ENCODE measurements at regions not wholly inside any gene's neighbourhood (a gene's known extent, or its start where the extent isn't known, plus 50 kb on each side); places are given as distances from the start of the nearest gene placed in this dataset.
"Not testable (repeated sequence)": the region's sequence is repeated elsewhere in the genome, so short reads cannot be mapped to it uniquely, and the experiment has no call there.

- no peak for DNase-seq
These were observed 52.3 kb upstream of the ARMC3 start for GRCh38 chr10:22875581-22875980.

- no peak for DNase-seq
These were observed 53.5 kb upstream of the ARMC3 start for GRCh38 chr10:22874189-22874854.

DNA sequence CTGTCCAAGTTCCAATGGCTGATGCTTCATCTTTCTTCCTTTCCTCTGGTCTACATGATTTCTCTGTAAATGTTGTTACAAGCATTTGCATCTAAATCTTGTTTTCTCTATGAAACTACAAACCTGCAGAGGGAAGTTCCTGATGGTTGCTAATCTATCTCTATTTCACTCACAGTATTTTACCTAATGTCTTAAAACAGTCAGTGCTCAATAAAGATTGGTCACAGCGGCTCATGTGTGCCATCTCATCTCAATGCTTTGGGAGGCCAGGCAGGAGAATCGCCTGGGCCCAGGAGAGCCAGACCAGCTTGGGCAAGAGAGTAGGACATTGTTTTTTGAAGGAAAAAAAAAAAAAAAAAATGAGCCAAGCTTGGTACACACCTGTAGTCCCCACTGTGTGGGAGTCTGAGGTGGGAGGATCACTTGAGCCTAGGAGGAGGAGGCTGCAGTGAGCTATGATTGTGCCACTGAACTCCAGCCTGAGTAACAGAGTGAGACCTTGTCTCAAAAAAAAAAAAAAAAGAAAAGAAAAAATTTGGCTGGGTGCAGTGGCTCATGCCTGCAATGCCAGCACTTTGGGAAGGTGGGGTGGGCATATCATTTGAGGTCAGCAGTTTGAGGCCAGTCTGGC lies 71.3 kb upstream of the ARMC3 start:
- no peak for DNase-seq

GRCh38 chr10:22854935-22855421 lies 72.9 kb upstream of the ARMC3 start:
- DNase-seq, result no peak

GRCh38 chr10:22853906-22854447 lies 73.9 kb upstream of the ARMC3 start:
- no peak for DNase-seq

GRCh38 chr10:22852712-22853353 lies 75.0 kb upstream of the ARMC3 start:
- DNase-seq, result no peak

- no peak for DNase-seq
These were observed 76.0 kb upstream of the ARMC3 start for GRCh38 chr10:22851865-22852239.

GRCh38 chr10:22850541-22850940 lies 77.3 kb upstream of the ARMC3 start:
- DNase-seq, result no peak

GRCh38 chr10:22849077-22849805 lies 78.6 kb upstream of the ARMC3 start:
- DNase-seq, result no peak

GRCh38 chr10:22848509-22848908 lies 79.3 kb upstream of the ARMC3 start:
- no peak for DNase-seq

DNA sequence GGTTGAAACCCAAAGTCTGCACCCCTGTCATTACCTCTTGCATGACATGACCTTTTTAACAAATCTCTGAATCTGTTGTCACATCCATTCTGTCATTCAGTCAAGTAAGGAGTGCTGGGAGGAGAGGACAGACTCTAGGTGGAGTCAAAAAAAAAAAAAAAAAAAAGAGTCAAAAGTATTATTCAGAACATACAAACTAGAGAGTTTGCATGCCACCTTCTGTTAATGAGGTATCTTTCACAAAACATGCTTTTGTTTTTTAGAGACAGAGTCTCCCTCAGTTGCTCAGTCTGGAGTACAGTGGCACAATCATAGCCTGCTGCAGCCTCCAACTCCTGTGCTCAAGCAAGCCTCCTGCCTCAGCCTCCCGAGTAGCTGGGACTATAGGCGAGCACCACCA lies 81.6 kb upstream of the ARMC3 start:
- DNase-seq, result no peak

DNA sequence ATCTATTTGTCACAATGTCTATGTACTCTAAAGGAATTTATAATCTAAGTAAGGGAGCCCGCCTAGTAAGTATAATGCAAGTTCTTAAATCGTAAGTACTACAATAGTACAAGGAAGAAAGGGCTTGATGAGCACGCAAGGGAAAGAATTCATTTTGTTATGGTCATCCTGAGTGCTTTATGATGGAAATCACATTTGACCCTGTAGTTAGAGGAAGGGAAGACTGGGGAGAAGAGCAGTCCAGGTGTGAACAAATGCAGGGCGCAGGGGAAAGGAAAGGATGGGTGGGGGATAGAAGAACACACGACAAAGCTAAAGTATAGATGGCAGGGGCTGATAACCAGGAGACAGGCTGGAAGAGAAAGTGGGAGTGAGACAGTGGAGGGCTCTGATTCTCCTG lies 88.2 kb upstream of the ARMC3 start:
- DNase-seq, result no peak

DNA sequence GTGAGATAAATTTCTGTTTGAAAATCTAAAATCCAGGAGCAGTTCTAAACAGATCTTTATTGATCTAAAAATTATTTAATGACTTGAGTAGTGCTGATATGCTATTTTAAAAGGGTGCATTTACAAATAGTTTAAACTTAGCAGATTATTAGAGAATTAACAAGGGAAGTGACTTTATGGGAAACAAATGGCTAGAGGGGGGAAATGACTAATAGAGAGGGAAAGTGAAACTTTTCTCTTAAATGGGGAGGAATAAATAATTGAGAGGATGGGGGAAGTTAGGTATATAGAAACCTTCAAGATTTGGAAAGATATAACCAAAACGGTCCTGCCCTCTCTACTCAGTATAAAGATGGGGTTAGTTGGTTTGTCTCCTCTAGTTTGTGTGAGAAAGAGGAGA lies 90.1 kb upstream of the ARMC3 start:
- no peak for DNase-seq

DNA sequence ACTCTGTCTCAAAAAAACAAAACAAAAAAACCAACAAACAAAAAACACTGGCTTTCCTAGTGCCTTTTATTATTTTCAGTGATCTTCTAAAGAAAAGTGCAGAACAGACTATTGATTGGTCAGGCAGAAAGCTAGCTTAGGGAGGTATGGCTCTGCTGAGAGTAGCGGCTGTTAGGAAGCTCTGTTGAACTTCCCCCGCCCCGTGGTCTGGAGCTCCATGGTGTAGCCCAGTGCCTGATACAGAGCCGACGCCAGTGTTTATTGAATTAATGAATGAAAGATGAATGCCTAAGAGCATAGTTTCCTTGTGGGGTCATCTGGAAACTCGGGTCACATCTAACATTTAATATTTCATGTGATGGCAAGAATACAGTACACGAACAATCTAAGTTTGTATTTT lies 90.5 kb upstream of the ARMC3 start:
- no peak for DNase-seq

DNA sequence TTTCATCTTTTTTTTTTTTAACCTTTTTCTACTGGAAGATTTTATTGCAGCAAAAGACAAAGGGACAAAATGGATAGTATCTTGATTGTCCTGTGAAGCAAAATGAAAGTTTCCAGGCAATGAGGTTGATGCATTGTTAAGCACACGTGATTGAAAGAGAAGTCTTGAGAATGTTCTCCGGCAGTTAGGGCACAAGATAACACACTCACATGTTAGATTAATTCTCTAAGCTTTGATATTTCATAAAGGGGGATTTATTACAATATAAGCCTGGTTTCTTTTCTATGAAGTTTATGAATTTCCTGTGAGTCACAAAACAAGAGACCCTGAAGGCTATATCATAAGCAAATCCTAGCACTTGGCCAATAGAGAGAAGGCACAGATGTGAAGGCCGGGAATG lies 93.4 kb upstream of the ARMC3 start:
- no peak for DNase-seq

- DNase-seq, result no peak
These were observed 94.1 kb upstream of the ARMC3 start for GRCh38 chr10:22833781-22834180.

DNA sequence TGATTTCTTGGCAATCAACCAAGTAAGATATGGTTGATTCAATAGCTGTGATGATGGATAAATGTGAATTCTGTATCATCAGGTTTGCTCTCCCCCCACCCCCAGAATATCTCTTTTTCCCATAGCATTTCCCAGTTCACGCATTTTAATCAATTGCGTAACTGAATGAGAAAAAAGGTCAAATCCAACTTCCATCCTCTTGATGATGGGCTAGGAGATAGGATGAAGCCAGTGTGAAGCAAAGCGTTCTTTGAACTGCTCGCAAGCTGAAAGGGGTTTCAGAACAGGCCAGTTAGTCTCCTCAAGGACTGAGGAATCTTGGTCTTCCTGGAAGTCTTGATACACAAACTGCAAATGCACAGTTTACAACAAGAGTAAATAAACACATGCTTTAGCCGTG lies 94.5 kb upstream of the ARMC3 start:
- DNase-seq, result no peak

DNA sequence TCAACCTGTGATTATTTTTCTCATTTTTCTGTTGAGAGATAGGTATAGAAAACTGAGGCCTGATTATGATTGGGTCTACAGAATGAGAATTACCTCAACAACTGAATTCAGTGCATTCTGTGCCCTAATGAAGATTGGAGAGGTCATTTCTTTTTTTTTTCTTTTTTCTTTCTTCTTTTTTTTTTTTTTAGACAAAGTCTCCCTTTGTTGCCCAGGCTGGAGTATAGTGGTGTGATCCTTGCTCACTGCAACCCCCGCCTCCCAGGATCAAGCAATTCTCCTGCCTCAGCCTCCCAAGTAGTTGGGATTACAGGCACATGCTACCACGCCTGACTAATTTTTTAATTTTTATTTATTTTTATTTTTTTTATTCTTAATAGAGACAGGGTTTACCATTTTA lies 95.0 kb upstream of the ARMC3 start:
- DNase-seq, result no peak

- no peak for DNase-seq
These were observed 95.7 kb upstream of the ARMC3 start for GRCh38 chr10:22832066-22832602.

DNA sequence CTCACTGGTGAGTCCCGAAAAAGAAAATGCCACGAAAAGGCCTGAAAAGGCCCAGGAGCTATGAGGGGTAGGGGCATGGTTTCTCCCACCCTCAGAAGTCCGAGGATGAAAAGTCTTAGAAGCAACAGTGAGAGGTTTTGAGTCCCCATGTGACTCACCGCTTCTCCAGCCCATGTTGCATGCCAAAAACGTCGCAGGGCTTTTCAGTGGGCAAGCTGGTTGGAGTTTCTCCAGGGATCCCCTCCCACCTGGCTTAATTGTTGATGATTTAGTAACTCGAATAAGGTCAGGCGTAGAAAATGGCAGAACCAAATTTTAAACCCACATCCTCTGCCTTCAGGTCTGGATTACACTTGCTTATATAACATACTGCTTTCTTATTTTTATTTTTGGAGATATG lies 96.3 kb upstream of the ARMC3 start:
- no peak for DNase-seq

DNA sequence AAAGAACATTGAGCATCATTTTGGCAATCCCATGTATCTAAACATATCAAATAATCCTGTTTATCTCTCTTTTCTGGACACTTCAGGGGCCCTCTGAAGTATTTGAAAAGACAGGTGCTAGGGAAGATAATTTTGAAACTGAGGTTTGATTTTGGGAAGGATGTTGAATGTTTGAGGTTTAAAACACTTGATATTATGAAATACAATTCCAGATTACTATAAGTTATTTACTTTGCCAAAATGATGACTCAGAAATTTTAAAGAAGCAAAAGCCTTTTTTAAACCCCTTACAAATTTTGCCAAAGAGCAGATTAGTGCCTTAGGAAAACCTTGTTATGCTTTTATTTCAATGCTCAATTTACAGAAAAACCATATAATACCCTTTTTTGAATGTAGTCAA lies 99.1 kb upstream of the ARMC3 start:
- DNase-seq, result not testable (repeated sequence)

DNA sequence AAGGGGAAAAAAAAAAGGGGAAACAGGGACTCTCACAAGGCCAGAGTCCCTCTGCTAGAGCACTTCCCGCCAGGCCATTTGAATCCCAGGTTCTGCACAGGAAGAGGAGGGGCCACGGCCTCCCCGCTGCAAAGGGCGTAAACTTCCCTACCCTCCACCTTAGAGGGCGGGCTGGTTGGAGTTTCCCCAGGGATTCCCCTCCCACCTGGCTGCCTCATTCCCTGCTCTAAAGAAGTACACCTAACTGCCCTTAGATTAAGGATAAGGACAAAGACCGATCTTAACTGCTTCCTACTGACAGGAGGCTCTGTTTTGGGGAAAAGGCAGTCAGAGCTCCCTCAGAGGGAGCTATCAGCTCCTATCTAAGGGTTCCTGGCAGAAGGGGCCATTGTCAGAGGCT lies 102.0 kb upstream of the ARMC3 start:
- no peak for DNase-seq

DNA sequence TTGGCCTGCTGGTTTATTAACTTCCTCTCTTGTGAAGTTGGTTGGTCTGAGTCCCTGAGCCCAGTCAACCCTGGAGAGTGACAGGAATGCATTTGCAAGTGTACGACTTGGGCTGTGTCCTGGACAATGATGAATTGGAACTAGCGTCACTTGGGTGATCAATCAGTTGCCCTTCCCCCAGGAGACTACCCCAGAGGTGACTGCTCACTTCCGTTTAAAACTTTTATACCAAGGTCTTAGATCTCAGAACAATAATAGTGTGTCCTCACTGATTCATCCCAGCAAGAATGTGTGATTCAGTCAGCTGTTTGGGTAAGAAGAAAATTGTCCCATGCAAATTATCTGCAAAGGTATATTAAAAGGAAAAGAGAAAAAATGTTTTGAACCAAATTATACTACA lies 102.9 kb upstream of the ARMC3 start:
- no peak for DNase-seq
